HL-60 (cell line): ENCODE measurements at regions not wholly inside any gene's neighbourhood (a gene's known extent, or its start where the extent isn't known, plus 50 kb on each side); places are given as distances from the start of the nearest gene placed in this dataset.

Experiments
- DNase-seq, 2 experiments: peaks; one replicate each; pipeline ENCODE4 v3.0.0-alpha.2; 2010 to 2020; ENCODE audit warnings: low read depth in 1 of 2, low spot score in 1 of 2
- H3K27ac ChIP-seq: fragments of 250-450 bp; sonication (Bioruptor Pico); replicated peaks from 2 replicates; pipeline ENCODE4 v1.5.1; 2020; ENCODE audit warnings: mild to moderate bottlenecking, moderate library complexity
- H3K27me3 ChIP-seq: fragments of 250-450 bp; sonication (Bioruptor Pico); 2 replicates; pipeline ENCODE4 v1.5.1; 2021; ENCODE audit warnings: mild to moderate bottlenecking, moderate library complexity; ENCODE audit not compliant: insufficient read depth, poor library complexity, severe bottlenecking
- H3K4me3 ChIP-seq: replicated peaks from 2 replicates; pipeline ENCODE4 v1.5.1; 2011; ENCODE audit warnings: mild to moderate bottlenecking, control low read depth, low read length; ENCODE audit not compliant: insufficient read depth
- CTCF ChIP-seq: IDR thresholded peaks from one replicate; pipeline ENCODE4 v1.5.1; 2011; ENCODE audit warnings: low read length, control low read depth, inconsistent platforms; ENCODE audit not compliant: insufficient read depth
- GABPA ChIP-seq: IDR thresholded peaks from 2 replicates; pipeline ENCODE4 v1.6.1; 2012; ENCODE audit warnings: low read depth
- POLR2AphosphoS5 ChIP-seq: IDR thresholded peaks from 2 replicates; pipeline ENCODE4 v1.6.1; 2012; ENCODE audit warnings: low read depth
- REST ChIP-seq: IDR thresholded peaks from 2 replicates; pipeline ENCODE4 v1.6.1; 2012; ENCODE audit warnings: low read depth; ENCODE audit not compliant: insufficient replicate concordance
- SPI1 ChIP-seq: IDR thresholded peaks from 2 replicates; pipeline ENCODE4 v1.6.1; 2012; ENCODE audit warnings: low read depth, mild to moderate bottlenecking, borderline replicate concordance

GRCh38 chr11:69943506-69943905 lies 124.3 kb upstream of the FGF3 start:
- TF ChIP-seq SPI1 (no peak), POLR2AphosphoS5 (no peak), CTCF (no peak), REST (no peak)
- no peak for DNase-seq
- Histone ChIP-seq H3K4me3 (no peak overlapping the region), H3K27ac (no peak overlapping the region), H3K27me3 (no peaks in the 10 kb centered on the region)

GRCh38 chr11:69944146-69944795 lies 125.1 kb upstream of the FGF3 start:
- TF ChIP-seq POLR2AphosphoS5: no peak
- TF ChIP-seq REST: no peak
- no peak for TF ChIP-seq GABPA
- TF ChIP-seq SPI1: no peak
- no peak for TF ChIP-seq CTCF
- no peak for DNase-seq
- Histone ChIP-seq H3K27me3 (no peaks in the 10 kb centered on the region), H3K27ac (no peak overlapping the region), H3K4me3 (no peak overlapping the region)

- DNase-seq: no peak
- Histone ChIP-seq H3K27me3 (no peaks in the 10 kb centered on the region), H3K27ac (no peak overlapping the region), H3K4me3 (no peak overlapping the region)
- TF ChIP-seq REST (no peak), CTCF (no peak), GABPA (no peak), SPI1 (no peak), POLR2AphosphoS5 (no peak)
Measured at GRCh38 chr11:69945157-69945556, 125.9 kb upstream of the FGF3 start.
